Kidney epithelial cell (primary cell): ENCODE measurements at regions not wholly inside any gene's neighbourhood (a gene's known extent, or its start where the extent isn't known, plus 50 kb on each side); places are given as distances from the start of the nearest gene placed in this dataset.

Source experiments
- DNase-seq: peaks from one replicate; pipeline ENCODE4 v3.0.0-alpha.2; 2010; ENCODE audit warnings: low read depth
- H3K27me3 ChIP-seq: 2 replicates; pipeline ENCODE4 v1.6.0; 2011; ENCODE audit warnings: low read length; ENCODE audit not compliant: control insufficient read depth, insufficient read depth
- H3K36me3 ChIP-seq: 2 replicates; pipeline ENCODE4 v1.5.1; 2011; ENCODE audit warnings: low read length; ENCODE audit not compliant: control insufficient read depth, insufficient read depth
- H3K4me3 ChIP-seq: 2 replicates; pipeline ENCODE4 v1.5.1; 2011; ENCODE audit warnings: low read depth, mild to moderate bottlenecking, control low read depth, low read length
- TF ChIP-seq, protein P1 (sequence below): IDR thresholded peaks from 2 replicates; pipeline ENCODE4 v1.5.1; 2011; ENCODE audit warnings: mild to moderate bottlenecking, moderate library complexity, low read length, control low read depth, inconsistent platforms; ENCODE audit not compliant: insufficient read depth, poor library complexity, severe bottlenecking

DNA sequence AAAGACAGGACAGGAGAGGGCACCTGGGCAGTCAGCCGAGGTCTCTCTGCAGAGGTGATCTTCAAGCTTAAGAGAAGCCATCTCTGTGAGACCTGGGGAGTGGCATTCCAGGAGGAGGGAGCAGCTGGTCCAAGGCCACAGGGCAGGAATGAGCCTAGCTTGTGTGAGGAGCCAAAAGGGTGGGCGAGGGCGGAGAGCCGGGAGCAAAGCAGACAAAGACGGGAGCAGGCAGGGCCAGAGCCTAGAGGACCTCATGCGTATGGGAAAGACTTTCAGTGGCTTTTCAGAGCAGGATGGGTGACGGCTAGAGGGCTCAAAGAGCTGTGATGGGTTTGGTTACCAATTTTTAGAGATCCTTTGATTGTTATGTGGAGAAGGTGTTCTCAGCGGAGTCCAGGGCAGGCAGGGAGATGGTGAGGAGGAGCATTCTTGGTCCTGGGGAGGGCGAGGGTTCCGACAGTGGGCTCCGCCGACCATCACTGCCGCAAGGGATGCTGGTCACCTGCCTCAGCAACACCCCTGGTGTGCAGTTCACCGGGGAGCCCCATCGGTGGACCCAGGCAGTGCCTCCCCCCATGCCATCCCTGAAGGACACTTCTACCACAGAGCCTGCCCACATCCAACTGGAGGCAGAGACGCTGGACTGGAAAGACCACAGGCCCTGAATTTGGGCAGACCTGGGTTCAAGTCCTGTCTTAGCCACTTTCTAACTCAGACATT, 122.9 kb upstream of the IRF2BP2 start:
- H3K4me3 ChIP-seq = no peak overlapping the region
- H3K27me3 ChIP-seq = no peaks in the 10 kb centered on the region
- no peak for DNase-seq
- no peaks in the 10 kb centered on the region for H3K36me3 ChIP-seq
- TF ChIP-seq, protein P1, sequence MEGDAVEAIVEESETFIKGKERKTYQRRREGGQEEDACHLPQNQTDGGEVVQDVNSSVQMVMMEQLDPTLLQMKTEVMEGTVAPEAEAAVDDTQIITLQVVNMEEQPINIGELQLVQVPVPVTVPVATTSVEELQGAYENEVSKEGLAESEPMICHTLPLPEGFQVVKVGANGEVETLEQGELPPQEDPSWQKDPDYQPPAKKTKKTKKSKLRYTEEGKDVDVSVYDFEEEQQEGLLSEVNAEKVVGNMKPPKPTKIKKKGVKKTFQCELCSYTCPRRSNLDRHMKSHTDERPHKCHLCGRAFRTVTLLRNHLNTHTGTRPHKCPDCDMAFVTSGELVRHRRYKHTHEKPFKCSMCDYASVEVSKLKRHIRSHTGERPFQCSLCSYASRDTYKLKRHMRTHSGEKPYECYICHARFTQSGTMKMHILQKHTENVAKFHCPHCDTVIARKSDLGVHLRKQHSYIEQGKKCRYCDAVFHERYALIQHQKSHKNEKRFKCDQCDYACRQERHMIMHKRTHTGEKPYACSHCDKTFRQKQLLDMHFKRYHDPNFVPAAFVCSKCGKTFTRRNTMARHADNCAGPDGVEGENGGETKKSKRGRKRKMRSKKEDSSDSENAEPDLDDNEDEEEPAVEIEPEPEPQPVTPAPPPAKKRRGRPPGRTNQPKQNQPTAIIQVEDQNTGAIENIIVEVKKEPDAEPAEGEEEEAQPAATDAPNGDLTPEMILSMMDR = no peak

DNA sequence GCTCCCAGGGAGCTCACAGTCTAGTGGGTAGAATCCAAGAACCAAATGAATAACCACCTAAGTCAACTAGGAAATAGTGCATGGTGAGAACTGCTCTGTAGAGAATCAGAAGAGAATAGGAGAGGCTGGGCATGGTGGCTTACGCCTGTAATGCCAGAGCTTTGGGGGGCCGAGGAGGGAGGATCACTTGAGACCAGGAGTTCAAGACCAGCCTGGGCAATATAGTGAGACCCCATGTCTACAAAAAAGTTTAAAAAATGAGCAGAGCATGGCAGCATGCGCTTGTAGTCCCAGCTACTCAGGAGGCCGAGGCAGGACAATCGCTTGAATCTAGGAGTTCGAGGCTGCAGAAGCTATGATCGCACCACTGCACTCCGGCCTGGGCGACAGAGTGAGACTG, 122.3 kb upstream of the IRF2BP2 start:
- no peak overlapping the region for H3K4me3 ChIP-seq
- H3K36me3 ChIP-seq = no peaks in the 10 kb centered on the region
- TF ChIP-seq, protein P1 = no peak
- DNase-seq = no peak
- H3K27me3 ChIP-seq = no peaks in the 10 kb centered on the region

DNA sequence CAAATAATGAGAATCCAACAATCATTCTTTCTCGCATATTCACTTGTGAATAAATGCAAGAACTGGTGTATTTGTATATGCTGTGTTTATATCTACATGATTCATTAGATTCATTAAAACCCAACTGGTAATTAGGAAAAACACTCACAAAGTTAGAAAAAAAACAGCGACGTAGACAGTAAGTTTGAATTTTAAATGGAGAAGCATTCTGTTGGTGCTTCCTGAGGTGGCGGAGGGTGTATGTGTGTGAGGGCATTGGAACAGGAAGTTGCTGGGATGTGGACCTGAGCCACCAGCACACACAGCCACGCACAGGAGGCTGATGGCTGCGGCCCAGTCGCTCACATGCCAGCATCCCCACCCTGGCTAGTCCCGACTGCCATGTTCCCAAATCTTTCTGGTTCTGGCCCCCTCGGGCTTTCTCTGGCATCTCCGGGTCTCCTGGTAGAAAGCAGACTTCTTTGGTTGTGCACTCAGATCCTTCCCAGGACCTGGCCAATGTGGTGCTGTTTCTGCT, 121.6 kb upstream of the IRF2BP2 start:
- H3K4me3 ChIP-seq = no peak overlapping the region
- no peaks in the 10 kb centered on the region for H3K27me3 ChIP-seq
- no peaks in the 10 kb centered on the region for H3K36me3 ChIP-seq
- DNase-seq = no peak
- TF ChIP-seq, protein P1 = no peak

DNA sequence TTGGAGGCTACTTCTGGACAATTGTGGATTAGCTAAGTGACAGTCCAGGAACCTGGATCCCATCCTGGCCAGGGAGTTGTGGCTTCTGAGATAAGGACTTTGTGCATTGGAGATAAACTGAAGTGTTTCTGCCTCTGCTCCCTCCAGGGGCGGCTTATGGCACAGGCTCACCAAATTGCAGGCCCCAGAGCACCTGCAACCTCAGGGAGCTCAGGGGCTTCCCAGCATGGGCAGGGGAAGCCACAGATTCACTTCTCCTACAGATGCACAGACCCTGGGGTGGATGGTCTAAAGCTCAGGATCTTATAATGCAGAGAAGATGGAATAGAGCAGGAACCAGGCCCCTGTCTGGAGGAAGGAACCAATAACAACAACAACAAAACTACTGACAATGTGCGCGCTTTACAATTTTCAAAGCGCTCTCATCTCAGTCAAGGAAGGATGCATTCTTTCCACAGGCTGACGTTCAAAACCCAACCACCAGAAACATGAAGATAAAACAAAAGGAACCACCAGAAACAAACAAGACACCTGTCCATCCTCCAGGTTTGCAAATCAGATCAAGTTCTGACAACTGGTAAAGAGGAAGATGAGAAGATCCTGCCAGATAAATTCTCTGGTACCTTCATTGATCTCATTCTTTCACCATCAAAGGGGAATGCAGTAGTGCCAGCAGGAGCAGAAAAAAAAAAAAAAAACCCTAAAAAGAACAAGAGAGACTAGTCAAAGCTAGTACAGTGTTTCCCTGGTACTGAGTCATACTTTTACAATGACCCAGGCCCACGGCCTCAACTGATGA, 121.0 kb upstream of the IRF2BP2 start:
- no peak for DNase-seq
- TF ChIP-seq, protein P1 = no peak
- Histone ChIP-seq H3K4me3 (no peak overlapping the region), H3K27me3 (no peaks in the 10 kb centered on the region), H3K36me3 (no peaks in the 10 kb centered on the region)

DNA sequence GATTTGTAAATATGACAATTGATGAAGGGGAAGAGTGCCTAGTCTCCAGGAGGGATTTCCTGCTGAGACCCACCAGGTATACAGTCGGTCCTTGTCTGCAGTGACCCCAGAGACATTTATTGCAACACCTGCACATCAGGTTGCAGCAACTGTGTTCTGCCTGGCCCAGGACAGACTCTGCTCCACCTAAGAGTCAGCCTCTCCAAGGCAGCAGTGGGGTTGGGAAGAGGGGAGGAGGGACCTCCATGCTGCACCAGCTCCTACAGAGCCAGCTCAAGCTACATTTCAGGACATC, 120.4 kb upstream of the IRF2BP2 start:
- Histone ChIP-seq H3K36me3 (no peaks in the 10 kb centered on the region), H3K4me3 (no peak overlapping the region), H3K27me3 (no peaks in the 10 kb centered on the region)
- no peak for DNase-seq
- TF ChIP-seq, protein P1 = no peak
